Glomerular visceral epithelial cell (primary cell): ENCODE measurements at regions not wholly inside any gene's neighbourhood (a gene's known extent, or its start where the extent isn't known, plus 50 kb on each side); places are given as distances from the start of the nearest gene placed in this dataset.
"Not testable (repeated sequence)": the region's sequence is repeated elsewhere in the genome, so short reads cannot be mapped to it uniquely, and the experiment has no call there.

Experiments
- DNase-seq: peaks from one replicate; pipeline ENCODE4 v3.0.0-alpha.2; 2016; ENCODE audit errors: extremely low spot score

DNA sequence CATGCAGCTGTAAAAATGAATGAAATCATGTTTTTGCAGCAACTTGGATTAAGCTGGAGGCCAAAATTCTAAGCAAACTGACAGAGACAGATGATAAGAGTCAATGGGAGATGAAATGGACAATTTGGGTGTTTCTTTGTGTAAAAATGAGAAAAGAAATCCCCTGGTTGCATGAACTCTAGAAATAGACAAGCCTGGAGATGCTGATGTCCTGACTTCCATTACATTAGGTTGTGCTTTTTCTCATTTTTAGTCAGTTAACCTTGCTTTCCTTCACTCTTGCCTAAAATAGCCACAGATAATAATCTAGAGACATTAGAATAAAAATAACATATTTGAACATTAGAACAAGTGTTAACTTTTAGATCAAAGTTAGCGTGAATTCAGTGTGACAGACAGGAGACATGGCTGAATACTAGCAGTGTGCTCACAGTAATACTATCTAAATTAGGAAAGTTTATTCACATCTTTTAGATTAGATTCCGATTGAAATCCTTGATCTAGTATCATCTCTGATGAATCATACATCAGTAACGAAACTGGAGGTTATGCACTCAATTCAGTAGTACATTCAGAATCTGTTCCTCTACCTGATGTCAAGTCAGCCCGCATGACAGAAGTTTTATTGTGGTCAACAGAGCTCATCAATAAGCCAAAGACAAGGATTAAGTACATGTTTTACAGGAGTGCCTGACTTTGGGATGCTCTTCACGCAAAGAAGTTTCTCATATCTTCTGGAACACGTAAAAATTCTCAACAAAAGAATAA, 948.1 kb downstream of the TMEM121 start:
- not testable (repeated sequence) for DNase-seq

DNA sequence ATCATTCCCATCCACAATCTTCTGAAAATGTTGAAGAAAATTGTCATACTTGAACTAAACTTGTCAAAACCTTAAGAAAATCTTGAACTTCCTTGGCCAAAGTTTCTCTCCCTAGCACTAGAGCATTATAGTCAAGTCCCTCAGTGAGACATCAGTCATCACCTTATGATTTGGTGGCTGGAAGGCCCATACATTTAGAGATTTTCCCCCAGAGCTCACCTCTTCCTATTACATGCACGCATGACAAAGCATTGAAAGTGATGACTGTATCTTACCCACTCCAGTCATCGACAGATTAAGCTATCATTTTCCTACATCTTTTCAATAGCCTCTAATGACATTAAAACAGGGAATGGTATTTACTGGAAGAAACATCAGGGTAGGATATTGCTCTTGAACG, 948.8 kb downstream of the TMEM121 start:
- not testable (repeated sequence) for DNase-seq

DNA sequence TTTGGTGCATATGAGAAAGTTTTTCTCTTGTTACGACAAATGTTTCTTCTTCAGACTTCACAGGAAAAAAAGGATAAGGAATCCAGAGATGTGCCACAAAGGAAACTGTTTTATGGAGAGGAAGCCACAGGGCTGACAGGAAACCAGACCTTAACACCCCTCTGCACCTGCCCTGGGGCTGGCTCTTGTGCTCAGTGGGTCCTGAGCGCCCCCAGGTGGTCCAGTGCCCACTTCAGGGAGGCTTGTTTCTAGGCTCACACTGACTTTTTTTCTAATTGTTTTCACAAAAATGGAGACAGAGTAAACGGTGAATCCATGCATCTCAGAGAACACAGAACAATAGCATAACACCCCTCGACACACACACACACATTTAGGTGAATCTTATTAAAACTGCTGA, 951.2 kb downstream of the TMEM121 start:
- not testable (repeated sequence) for DNase-seq

DNA sequence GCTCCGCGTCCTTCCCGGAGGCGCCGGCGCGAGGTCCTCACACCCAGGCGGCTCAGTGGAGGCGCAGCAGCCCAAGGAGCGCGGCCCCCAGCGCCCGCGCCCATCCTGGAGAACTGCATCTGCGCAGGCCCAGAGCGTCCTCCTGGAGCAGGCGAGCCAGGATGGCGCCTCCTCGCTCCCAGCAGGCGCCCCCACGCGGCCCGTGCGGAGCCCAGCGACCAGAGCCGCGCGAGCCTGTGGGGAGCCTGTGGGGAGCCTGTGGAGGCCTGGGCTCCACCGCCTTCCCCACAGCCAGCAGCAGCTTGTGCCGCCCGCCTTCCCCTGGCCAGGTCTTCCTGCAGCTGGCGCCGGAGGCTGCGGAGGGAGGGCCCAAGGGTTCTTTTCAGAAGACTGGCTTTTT, 953.9 kb downstream of the TMEM121 start:
- not testable (repeated sequence) for DNase-seq

DNA sequence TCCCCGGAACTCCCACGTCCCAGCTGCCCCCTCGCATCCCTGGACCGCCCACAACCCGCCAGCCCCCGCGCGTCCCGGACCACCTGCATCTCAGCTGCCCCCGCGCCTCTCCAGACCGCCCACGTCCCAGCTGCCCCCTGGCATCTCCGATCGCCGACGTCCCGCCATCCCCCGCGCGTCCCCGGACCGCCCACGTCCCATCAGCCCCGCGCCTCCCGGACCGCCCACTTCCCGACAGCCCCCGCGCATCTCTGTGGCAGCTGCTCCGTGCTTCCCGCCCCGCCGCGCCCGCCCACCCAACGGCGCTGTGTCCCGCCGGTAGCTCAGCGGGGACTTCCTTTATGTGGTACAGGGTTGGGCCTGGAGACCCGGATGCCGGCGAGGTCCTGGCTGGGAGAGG, 955.8 kb downstream of the TMEM121 start:
- DNase-seq, result not testable (repeated sequence)

DNA sequence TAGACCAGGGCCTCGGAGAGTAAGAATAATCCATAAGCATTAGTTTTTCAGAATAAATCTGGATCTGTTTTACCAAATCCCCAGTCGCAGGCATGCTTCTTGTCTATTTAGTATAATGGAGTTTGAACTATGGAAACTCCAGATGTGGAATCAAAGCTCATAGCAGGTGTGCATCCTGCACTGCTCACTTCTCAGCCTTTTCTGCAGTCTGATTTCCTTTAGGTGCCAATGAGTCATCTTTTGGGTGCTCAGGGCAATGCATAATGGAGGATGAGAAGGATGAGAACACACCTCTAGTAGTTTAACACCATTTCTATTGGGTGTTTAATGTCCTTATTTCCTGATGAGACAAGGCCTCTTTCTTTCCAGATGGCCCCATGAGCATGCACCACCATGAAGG, 961.2 kb downstream of the TMEM121 start:
- DNase-seq, result no peak

DNA sequence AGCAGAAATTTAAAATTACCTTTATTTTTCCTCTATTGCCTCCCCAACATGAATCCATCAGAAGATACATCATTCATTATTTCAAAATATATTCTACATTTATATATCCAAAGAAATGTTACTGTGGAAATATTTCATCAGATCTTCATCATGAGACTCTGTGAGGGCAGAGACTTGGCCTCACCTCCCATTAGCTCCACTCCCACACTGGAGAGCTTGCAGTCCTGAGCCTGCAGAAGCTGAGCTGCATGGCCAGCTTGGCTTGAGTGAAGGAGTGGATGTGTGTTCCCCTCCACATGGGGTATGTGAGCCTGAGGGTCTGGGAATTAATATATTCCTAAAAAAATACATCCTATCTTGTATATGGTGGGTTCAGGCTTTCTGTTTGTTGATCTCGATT, 961.9 kb downstream of the TMEM121 start:
- no peak for DNase-seq

DNA sequence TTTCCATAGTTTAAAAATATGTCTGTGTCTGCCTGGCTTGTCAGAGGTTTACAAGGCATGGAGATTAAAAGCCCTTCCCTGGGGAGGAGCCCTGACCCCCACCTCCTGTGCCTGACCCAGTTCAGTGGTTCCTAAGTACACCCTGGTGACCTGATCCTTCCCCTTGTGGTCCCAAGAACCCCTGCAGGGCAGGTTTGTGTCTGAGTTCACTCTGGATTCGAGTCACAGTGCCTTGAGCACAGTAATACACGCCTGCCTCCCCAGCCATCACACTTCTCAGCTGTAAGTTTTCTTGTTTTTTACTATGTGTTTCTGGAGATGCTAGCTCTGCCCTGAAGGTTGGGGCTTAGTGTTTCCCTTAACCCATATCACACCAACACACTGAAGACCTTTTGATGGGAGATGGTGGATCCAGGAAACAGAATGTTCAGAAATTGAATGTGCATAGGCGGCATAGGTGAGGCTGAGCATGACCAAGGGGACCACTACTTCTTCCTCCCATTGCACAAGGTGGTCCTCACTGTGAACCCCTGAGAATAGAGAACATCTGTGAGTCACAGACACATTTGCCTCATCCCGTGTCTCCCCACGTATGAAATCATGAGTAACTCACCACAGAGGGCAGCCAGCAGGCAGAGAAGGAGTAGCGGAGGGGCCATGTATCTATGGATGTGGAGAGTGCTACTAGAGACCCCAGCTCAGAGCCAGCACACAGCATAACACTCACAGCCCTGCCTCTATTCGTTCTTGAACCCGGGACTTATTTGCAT, 962.9 kb downstream of the TMEM121 start:
- no peak for DNase-seq

DNA sequence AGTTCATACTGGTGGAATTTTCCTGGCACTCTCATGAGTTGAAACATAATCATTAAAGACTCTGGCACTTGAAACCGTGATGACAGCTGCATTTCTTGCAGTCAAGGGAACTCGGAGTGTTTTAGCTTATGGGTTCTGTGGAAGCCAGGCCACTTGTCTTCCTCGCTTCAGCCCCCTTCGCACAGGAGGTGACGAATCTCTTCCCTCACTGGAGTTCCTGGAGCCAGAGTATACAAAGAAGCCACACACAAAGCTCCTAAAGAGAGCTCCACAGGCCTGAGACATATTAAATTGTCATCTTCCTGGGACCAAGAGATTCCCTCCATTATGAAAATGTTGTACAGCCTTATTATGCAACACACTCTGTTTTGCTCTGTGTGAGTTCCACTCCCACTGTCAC, 964.1 kb downstream of the TMEM121 start:
- DNase-seq, result no peak

DNA sequence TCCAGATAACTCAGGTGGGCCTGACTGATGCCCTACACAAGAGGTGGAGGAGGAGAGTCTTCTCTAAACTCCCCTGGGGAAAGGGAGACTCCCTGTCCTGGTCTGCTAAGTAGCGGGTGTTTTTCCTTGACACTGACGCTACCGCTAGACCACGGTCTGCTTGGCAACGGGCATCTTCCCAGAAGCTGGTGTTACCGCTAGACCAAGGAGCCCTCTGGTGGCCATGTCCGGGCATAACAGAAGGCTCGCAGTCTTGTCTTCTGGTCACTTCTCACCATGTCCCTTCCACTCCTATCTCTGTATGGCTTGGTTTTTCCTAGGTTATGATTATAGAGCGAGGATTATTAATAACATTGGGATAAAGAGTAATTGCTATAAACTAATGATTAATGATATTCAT, 965.5 kb downstream of the TMEM121 start:
- DNase-seq, result no peak

DNA sequence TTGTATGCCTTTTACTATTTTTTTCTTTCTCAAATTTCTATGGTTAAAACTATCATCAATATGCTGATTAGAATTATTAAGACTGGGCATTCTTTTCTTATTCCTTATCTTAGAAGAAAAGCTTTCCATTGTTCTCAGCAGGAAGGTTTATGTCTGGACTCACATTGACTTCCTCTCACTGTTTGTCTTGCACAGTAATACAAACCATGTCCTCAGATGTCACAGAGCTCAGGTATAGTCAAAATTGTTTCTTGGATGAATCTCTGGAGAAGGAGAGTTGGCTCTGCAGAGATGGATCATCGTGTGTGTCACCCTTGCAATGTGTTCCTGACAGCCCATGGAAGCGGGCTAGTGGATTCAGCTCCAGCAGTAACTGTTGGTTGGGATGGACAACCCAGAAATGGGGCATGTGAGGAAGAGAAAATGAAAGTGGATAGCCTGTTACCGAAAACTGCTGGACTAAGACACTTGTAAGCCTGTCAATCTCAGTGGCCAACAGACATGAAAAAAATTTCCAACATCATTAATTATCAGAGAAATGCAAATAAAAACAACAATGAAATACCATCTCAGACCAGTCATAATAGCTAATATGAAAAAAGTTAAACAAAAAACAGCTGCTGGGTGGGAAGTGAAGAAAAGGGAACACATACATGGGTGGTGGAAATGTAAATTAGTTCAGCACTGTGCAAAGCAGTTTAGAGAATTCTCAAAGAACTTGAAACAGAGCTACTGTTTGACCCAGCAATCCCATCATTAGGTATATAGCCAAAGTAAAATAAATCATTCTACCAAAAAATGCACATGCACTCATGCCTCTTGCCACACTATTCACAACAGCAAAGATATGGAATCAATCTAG, 967.8 kb downstream of the TMEM121 start:
- DNase-seq, result no peak

DNA sequence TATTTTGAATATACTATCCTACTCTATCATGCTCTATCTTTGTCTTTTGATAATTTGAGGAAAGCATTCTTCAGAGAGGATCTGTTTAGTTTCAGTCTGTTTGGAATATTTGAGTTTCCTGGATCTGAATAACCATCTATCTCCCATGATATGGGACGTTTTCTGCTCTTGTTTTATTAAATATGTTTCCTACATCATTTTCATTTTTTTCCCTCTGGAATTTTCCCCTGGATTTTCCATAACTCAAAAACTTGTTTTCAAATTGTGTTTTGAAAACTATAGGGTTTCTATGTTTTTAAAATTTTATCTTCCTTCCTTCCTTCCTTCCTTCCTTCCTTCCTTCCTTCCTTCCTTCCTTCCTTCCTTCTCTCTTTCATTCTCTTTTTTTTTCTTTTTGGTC, 974.2 kb downstream of the TMEM121 start:
- no peak for DNase-seq

DNA sequence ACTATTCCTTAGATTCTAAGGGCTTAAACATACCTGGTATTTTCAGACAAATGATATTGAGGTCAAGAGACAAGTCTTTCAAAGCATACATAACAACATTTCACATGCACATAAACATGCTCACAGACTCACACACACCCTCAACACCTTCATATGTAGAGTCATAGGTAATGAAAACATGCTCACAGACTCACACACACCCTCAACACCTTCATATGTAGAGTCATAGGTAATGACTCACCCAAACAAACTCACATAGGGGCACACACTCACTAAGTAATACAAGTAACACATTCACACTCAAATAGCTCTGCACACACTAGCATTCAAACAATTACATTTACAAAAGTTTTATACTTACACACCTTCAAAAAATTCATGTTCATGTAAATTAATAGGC, 975.5 kb downstream of the TMEM121 start:
- DNase-seq, result no peak

DNA sequence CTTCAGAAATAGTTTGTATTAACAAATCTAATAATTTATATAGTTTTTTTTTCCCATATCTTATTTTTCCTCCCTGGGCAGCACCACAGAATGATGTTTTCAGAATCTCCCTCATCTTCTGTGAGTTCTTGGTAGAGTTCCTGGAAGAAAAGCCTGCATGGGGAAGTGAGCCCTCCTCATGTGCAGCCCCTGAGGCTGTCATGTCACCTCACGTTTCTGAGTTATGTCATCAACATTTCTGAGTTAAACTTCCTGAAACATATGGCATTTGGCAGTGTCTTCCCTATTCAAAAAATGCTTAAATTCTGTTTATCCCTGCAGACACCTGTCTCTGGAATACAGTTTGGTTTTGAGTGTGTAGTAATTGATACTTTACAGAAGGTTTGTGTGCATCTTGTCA, 979.0 kb downstream of the TMEM121 start:
- DNase-seq, result no peak

DNA sequence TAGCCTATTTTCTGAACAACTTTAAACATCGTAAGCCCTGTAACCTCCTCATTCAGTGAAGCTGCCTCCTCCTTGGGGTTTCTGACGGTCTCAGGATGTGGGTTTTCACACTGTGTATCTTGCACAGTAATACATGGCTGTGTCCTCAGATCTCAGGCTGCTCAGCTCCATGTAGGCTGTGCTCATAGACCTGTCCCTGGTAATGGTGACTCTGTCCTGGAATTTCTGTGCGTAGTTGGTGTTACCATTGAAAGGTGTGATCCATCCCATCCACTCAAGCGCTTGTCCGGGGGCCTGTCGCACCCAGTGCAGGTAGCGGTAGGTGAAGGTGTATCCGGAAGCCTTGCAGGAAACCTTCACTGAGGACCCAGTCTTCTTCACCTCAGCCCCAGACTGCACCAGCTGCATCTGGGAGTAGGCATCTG, 980.5 kb downstream of the TMEM121 start:
- DNase-seq, result no peak

DNA sequence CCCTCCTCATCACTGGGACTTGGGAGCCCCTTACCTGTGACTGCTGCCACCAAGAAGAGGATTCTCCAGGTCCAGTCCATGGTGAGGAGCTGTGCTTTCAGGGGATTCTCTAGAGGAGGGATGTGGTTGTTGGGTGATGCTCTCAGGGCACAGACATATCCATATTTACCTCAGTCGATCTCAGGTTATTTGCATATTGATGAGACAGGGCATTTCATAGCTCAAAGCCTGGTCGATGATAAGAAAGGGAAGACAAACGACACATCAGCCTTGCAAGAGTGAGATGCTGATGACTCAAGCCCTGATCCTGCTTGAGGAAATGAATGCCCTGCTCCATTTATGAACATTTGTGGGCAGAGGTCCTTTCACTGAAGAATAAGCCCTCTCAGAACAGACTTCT, 981.0 kb downstream of the TMEM121 start:
- no peak for DNase-seq

DNA sequence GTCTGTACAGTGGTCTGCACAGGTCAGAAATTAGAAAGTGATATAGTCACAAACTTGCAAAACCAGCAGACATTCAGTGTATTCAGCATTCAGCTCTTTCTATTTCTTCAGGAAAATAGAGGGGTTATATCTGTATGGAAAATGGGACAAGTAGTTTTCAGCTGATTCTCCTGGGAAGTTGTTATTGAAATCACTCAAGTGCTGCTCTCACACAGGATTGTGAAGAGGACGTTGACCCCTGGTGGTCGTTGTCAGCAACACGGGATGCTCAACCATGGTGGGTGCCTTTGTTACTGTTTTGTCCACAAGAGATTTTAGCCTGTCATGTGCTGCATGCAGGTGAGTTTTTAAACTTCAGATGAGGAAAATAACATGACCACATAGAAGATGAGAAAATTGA, 981.8 kb downstream of the TMEM121 start:
- DNase-seq, result no peak

DNA sequence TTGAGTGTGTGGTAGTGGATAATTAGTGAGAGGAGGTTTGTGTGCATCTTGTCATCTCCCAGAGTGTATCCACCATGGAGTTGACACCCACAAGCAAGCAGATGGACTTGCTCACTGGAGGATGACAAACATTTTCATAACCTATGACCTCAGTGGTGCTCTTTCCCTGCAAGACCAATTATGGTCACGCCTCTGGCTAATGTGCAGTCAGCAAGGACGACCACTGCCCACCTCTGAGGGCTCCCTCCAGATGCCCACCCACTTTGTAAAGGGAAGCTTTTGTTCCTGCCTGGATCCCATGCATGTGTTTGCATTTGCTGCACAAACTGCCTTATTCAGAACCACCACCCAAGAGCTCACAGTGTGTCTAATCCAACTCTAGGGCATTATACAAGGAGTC, 982.8 kb downstream of the TMEM121 start:
- no peak for DNase-seq

DNA sequence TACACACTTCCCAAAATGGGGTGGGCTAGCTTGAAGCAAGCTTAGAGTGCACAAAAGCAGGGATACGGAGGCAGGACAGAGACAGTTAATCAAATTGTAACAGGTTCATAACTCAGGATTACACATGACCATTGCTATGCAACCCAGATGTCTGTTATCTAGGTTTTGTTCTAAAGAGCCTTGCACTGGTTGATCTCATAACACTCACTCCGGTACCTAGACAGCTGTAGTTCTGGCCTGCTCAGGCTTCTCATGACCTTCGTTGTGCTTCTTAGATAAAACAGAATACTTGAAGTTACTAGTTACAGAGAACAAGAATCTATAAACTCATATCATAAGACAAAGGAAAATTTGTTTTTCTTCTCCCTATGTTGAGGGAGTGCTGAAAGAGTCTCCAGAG, 983.4 kb downstream of the TMEM121 start:
- DNase-seq, result no peak

DNA sequence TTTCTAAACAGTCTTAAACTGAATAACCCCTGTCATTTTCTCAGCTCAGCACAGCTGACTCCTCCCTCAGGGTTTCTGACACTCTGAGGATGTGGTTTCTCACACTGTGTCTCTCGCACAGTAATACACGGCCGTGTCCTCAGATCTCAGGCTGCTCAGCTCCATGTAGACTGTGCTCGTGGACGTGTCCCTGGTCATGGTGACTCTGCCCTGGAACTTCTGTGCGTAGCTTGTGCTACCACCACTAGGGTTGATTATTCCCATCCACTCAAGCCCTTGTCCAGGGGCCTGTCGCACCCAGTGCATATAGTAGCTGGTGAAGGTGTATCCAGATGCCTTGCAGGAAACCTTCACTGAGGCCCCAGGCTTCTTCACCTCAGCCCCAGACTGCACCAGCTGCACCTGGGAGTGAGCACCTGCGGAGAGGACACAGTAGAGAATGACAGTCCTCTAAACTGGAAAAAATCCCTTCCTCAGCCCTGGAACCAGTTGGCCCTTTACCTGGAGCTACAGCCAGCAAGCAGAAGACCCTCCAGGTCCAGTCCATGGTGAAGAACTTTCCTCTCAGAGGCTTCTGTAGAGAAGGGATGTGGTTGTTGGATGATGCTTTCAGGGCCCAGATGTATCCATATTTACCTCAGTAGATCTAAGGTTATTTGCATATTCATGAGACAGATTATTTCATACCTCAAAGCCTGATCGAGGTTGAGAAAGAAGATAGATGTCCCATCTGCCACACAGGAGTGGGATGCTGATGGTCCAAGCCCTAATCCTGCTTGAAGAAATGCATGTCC, 984.8 kb downstream of the TMEM121 start:
- DNase-seq, result no peak

DNA sequence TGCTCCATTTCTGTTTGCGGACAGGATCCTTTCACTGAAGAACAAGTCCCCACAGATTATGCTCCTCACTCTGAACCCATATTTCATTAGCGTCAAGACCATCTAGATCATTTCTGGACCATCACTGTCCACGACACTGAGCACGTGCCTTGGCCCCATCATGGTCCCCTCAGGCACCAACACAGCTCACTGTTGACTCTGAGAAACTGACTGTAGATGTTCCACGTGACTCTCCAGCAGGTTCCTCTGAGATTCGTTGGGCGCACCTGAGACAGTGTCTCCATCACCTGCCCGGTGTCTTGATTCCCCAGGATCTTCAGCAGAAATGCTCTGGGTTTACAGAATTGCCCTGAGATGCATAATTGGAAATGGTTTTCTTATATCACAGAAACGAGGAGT, 985.4 kb downstream of the TMEM121 start:
- no peak for DNase-seq

DNA sequence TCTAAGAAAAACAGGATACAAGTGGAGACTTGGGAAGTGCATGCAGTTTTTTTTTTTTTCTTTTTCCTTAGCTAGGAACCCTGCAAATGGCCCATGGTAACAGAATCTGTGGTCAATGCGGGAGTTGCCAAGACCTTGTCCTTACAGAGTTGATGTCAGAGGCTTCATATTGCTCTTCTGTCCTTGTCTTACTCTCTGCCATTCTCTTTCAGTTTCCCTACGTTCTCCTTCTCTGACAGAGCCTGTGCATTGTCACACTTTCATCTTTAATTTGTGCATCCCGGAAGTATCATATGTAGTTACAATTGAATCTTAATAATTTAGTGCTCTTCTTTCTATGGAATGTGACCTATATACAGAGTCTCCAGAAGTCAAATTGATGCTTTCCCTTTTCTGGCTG, 986.9 kb downstream of the TMEM121 start:
- DNase-seq, result no peak
